ENCODE measurements at regions not wholly inside any gene's neighbourhood (a gene's known extent, or its start where the extent isn't known, plus 50 kb on each side); places are given as distances from the start of the nearest gene placed in this dataset.

- no peak for DNase-seq
Observed at GRCh38 chr11:79902493-79902892, 461.7 kb upstream of the TENM4 start.

GRCh38 chr11:79897896-79898295 lies 457.1 kb upstream of the TENM4 start:
- DNase-seq = no peak

- no peak for DNase-seq
Observed at GRCh38 chr11:79896258-79896657, 455.4 kb upstream of the TENM4 start.

- DNase-seq = no peak
Observed at GRCh38 chr11:79894111-79894510, 453.3 kb upstream of the TENM4 start.

GRCh38 chr11:79890272-79890671 lies 449.4 kb upstream of the TENM4 start:
- DNase-seq = no peak

- no peak for DNase-seq
Observed at GRCh38 chr11:79864882-79865281, 424.1 kb upstream of the TENM4 start.

- DNase-seq = no peak
Observed at GRCh38 chr11:79860336-79860735, 419.5 kb upstream of the TENM4 start.

GRCh38 chr11:79857377-79858214 lies 416.8 kb upstream of the TENM4 start:
- no peak for DNase-seq

- no peak for DNase-seq
Observed at GRCh38 chr11:79852176-79852575, 411.3 kb upstream of the TENM4 start.

GRCh38 chr11:79845002-79845709 lies 404.3 kb upstream of the TENM4 start:
- DNase-seq = no peak

- DNase-seq = no peak
Observed at GRCh38 chr11:79834015-79834414, 393.2 kb upstream of the TENM4 start.

GRCh38 chr11:79830446-79830845 lies 389.6 kb upstream of the TENM4 start:
- DNase-seq = no peak

- DNase-seq = no peak
Observed at GRCh38 chr11:79829891-79830290, 389.1 kb upstream of the TENM4 start.

GRCh38 chr11:79822766-79823165 lies 381.9 kb upstream of the TENM4 start:
- no peak for DNase-seq

GRCh38 chr11:79813551-79813950 lies 372.7 kb upstream of the TENM4 start:
- DNase-seq = no peak

- DNase-seq = no peak
Observed at GRCh38 chr11:79809487-79809886, 368.7 kb upstream of the TENM4 start.

- DNase-seq = no peak
Observed at GRCh38 chr11:79807506-79807905, 366.7 kb upstream of the TENM4 start.

- no peak for DNase-seq
Observed at GRCh38 chr11:79796704-79797103, 355.9 kb upstream of the TENM4 start.

- no peak for DNase-seq
Observed at GRCh38 chr11:79794484-79795393, 353.9 kb upstream of the TENM4 start.

GRCh38 chr11:79794057-79794456 lies 353.2 kb upstream of the TENM4 start:
- DNase-seq = no peak

GRCh38 chr11:79786961-79787360 lies 346.1 kb upstream of the TENM4 start:
- no peak for DNase-seq

GRCh38 chr11:79783833-79784232 lies 343.0 kb upstream of the TENM4 start:
- no peak for DNase-seq

- DNase-seq = no peak
Observed at GRCh38 chr11:79768343-79768742, 327.5 kb upstream of the TENM4 start.

Measured in NCI-H1930 (cell line).